PC-3 (cell line): ENCODE measurements at regions not wholly inside any gene's neighbourhood (a gene's known extent, or its start where the extent isn't known, plus 50 kb on each side); places are given as distances from the start of the nearest gene placed in this dataset.

Experiments used
- ATAC-seq: fragments of 200-7000 bp; cut with Tn5 transposase; 2 replicates; pipeline ENCODE4 v1.9.1; 2020; ENCODE audit warnings: mild to moderate bottlenecking, moderate library complexity
- BruUV-seq: library from RNA; stranded (reverse); fragments of 400-500 nt; replicated peaks from 2 replicates; lab custom pipeline; 2021; lab: Mats Ljungman, UMichigan
- CTCF ChIA-PET: fragments of 300-600 bp; sonication (Branson Sonifier 250); formaldehyde crosslinking; loops from one replicate; lab custom pipeline; 2022; ENCODE audit warnings: antibody characterized with exemption; lab: Charles Lee
- POLR2A ChIA-PET: fragments of 300-600 bp; sonication (Branson Sonifier 250); formaldehyde crosslinking; loops from one replicate; lab custom pipeline; 2022; ENCODE audit warnings: antibody characterized with exemption; ENCODE audit not compliant: unreplicated experiment; lab: Charles Lee
- DNase-seq: peaks from one replicate; pipeline ENCODE4 v3.0.0-alpha.2; 2015
- H2AFZ ChIP-seq: fragments of 300-600 bp; sonication (generic); 2 replicates; pipeline ENCODE4 v1.6.0; 2016; ENCODE audit warnings: antibody characterized with exemption, low read length
- H3F3A ChIP-seq: fragments of 300-600 bp; sonication (generic); one replicate; pipeline ENCODE4 v1.6.0; 2017; ENCODE audit warnings: antibody characterized with exemption, low read length, control low read depth, mild to moderate bottlenecking; ENCODE audit not compliant: unreplicated experiment
- H3K27ac ChIP-seq: fragments of 300-600 bp; sonication (generic); 2 replicates; pipeline ENCODE4 v1.5.1; 2016; ENCODE audit warnings: mild to moderate bottlenecking, low read length
- H3K27me3 ChIP-seq: fragments of 300-600 bp; sonication (generic); 2 replicates; pipeline ENCODE4 v1.6.1; 2016; ENCODE audit warnings: low read length, mixed read lengths
- H3K36me3 ChIP-seq: fragments of 300-600 bp; sonication (generic); 2 replicates; pipeline ENCODE4 v1.6.1; 2016; ENCODE audit warnings: low read depth, mixed run types, low read length, mixed read lengths
- H3K4me1 ChIP-seq: fragments of 300-600 bp; sonication (generic); 2 replicates; pipeline ENCODE4 v1.5.1; 2016; ENCODE audit warnings: low read length; ENCODE audit not compliant: insufficient read depth
- H3K4me2 ChIP-seq: fragments of 300-600 bp; sonication (generic); 2 replicates; pipeline ENCODE4 v1.6.0; 2016; ENCODE audit warnings: low read length
- H3K4me3 ChIP-seq: fragments of 300-600 bp; sonication (generic); 2 replicates; pipeline ENCODE4 v1.5.1; 2016; ENCODE audit warnings: mild to moderate bottlenecking, low read length, mixed read lengths
- H3K79me2 ChIP-seq: fragments of 300-600 bp; sonication (generic); 2 replicates; pipeline ENCODE4 v1.6.1; 2017; ENCODE audit warnings: low read length, mixed read lengths
- H3K9ac ChIP-seq: fragments of 300-600 bp; sonication (generic); 2 replicates; pipeline ENCODE4 v1.6.0; 2016; ENCODE audit warnings: mild to moderate bottlenecking, low read length
- H3K9me2 ChIP-seq: fragments of 300-600 bp; sonication (generic); replicated peaks from 2 replicates; pipeline ENCODE4 v1.6.1; 2016; ENCODE audit warnings: mixed run types, low read length, mixed read lengths
- H3K9me3 ChIP-seq: fragments of 300-600 bp; sonication (generic); 2 replicates; pipeline ENCODE4 v1.6.1; 2016; ENCODE audit warnings: low read length, mixed read lengths
- H4K20me1 ChIP-seq: fragments of 300-600 bp; sonication (generic); 2 replicates; pipeline ENCODE4 v1.6.1; 2016; ENCODE audit warnings: low read length, mixed read lengths
- EZH2 ChIP-seq: fragments of 300-600 bp; sonication (generic); IDR thresholded peaks from one replicate; pipeline ENCODE4 v1.6.1; 2017; ENCODE audit warnings: antibody characterized with exemption, mild to moderate bottlenecking, low read length; ENCODE audit not compliant: unreplicated experiment
- EZH2phosphoT487 ChIP-seq: fragments of 300-600 bp; sonication (generic); IDR thresholded peaks from 2 replicates; pipeline ENCODE4 v1.6.1; 2018; ENCODE audit warnings: mild to moderate bottlenecking, antibody characterized with exemption, low read length, borderline replicate concordance
- intact Hi-C: fragments of 100-400 bp; cut with micrococcal nuclease; formaldehyde crosslinking; loops from 2 replicates; pipeline ENCODE4 v1.9.0; 2023
- TF ChIP-seq, protein P1 (sequence below): fragments of 300-600 bp; sonication (generic); conservative IDR thresholded peaks from 2 replicates; pipeline ENCODE4 v1.5.1; 2017; ENCODE audit warnings: antibody characterized with exemption, low read depth, mild to moderate bottlenecking, low read length

DNA sequence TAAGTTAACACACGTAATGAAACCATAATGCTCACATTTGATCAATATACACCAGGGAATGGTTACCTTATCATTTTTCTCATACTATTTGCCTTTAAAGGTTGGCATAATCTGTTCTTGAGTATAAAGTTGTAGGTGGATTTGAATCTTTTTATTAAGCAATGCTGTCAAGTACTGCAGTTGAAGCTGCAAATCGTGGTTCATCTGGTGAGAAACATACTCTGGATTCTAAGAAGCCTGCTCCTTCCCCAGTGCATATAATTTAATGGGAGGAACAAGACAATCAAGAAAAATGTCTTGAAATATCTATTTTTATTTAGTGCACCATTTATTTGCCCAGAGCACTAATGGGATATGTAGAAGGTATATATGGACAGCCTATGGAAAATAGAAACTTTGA, 68.7 kb upstream of the DLX6 start:
- ATAC-seq (no peak), DNase-seq (no peak)
- no peaks in the 10 kb centered on the region for H3K4me1 ChIP-seq
- H4K20me1 ChIP-seq: no peaks in the 10 kb centered on the region
- no peak overlapping the region for H3K9ac ChIP-seq
- no peaks in the 10 kb centered on the region for H3K79me2 ChIP-seq
- no peaks in the 10 kb centered on the region for H3K9me3 ChIP-seq
- H3K27ac ChIP-seq: no peak overlapping the region
- H3K27me3 ChIP-seq: no peaks in the 10 kb centered on the region
- TF ChIP-seq EZH2: no peak
- no peak for TF ChIP-seq EZH2phosphoT487
- TF ChIP-seq, protein P1, sequence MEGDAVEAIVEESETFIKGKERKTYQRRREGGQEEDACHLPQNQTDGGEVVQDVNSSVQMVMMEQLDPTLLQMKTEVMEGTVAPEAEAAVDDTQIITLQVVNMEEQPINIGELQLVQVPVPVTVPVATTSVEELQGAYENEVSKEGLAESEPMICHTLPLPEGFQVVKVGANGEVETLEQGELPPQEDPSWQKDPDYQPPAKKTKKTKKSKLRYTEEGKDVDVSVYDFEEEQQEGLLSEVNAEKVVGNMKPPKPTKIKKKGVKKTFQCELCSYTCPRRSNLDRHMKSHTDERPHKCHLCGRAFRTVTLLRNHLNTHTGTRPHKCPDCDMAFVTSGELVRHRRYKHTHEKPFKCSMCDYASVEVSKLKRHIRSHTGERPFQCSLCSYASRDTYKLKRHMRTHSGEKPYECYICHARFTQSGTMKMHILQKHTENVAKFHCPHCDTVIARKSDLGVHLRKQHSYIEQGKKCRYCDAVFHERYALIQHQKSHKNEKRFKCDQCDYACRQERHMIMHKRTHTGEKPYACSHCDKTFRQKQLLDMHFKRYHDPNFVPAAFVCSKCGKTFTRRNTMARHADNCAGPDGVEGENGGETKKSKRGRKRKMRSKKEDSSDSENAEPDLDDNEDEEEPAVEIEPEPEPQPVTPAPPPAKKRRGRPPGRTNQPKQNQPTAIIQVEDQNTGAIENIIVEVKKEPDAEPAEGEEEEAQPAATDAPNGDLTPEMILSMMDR: no peak
- no peak overlapping the region for H2AFZ ChIP-seq
- ChIA-PET POLR2A (no interaction called here), CTCF (no interaction called here)
- H3K9me2 ChIP-seq: no peaks in the 10 kb centered on the region
- BruUV-seq: no TSS peak
- no peak overlapping the region for H3K4me3 ChIP-seq
- intact Hi-C loops: no loop called here
- no peak overlapping the region for H3K4me2 ChIP-seq
- H3F3A ChIP-seq: no peaks in the 10 kb centered on the region
- H3K36me3 ChIP-seq: no peaks in the 10 kb centered on the region

DNA sequence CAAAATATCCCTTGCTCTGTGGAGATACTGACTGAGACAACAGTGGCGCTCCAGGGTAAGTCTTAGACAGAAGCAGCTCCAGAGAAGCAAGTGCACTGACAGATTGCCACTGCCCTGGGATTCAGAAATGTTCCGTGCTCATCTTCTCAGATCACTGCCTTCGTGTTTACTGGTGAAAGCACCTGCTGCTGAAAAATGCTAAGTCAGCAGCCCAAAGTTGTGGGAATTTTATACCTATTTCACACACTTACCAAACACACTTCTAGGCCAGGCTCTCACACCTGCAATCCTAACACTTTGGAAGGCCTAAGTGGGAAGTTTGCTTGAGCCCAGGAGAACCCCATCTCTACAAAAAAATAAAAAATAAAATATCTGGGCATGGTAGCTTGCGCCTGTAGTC, 63.2 kb upstream of the DLX6 start:
- CTCF ChIA-PET: no interaction called here
- no peak overlapping the region for H2AFZ ChIP-seq
- H3K4me1 ChIP-seq: no peaks in the 10 kb centered on the region
- no peaks in the 10 kb centered on the region for H3K9me3 ChIP-seq
- no peak for ATAC-seq
- no peak overlapping the region for H3K9ac ChIP-seq
- H3K9me2 ChIP-seq: no peaks in the 10 kb centered on the region
- no peaks in the 10 kb centered on the region for H3K36me3 ChIP-seq
- POLR2A ChIA-PET: no interaction called here
- BruUV-seq: no TSS peak
- intact Hi-C loops: no loop called here
- TF ChIP-seq EZH2 (no peak), EZH2phosphoT487 (no peak)
- TF ChIP-seq, protein P1: no peak
- H3K4me3 ChIP-seq: no peak overlapping the region
- no peaks in the 10 kb centered on the region for H3K27me3 ChIP-seq
- DNase-seq: no peak
- H3F3A ChIP-seq: no peaks in the 10 kb centered on the region
- no peaks in the 10 kb centered on the region for H4K20me1 ChIP-seq
- H3K4me2 ChIP-seq: no peak overlapping the region
- no peak overlapping the region for H3K27ac ChIP-seq
- H3K79me2 ChIP-seq: no peaks in the 10 kb centered on the region

DNA sequence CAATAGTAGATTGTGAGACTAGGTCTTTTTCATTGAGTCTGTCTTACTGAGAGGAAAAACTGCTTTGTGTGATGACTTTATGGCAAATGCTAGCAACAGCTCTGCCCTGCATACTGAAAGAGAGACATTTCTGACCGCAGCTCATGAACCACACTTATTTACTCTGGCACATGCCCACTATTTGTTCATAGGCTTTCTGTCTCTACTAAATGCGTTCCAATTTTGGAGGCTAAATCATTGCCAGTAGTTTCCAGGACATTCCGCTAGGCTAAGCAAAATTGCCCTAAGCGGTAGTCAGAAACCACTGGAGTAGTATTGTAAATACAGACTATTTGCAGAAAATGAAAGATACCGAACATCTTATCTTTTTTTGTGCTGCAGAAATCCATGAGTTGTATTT, 55.6 kb upstream of the DLX6 start:
- Histone ChIP-seq H3K36me3 (no peaks in the 10 kb centered on the region), H3K4me3 (peak overlapping the region; percentile 26; the same call in 1 of the 2 replicates), H3K9ac (no peak overlapping the region), H3K79me2 (no peaks in the 10 kb centered on the region), H3K27ac (peak overlapping the region; percentile 9; the same call in 1 of the 2 replicates), H3K9me2 (no peaks in the 10 kb centered on the region), H3K9me3 (no peaks in the 10 kb centered on the region), H3F3A (no peaks in the 10 kb centered on the region), H3K27me3 (no peaks in the 10 kb centered on the region), H4K20me1 (no peaks in the 10 kb centered on the region; the same call in 1 of the 2 replicates), H3K4me2 (peak overlapping the region; percentile 64), H2AFZ (no peak overlapping the region), H3K4me1 (peaks cover 32% of the 10 kb centered on the region)
- intact Hi-C loops: loop anchor here (1.0 to 5.0 kb wide), 3 partner anchors 47 to 1032 kb away; no protein-coding TSS in a partner anchor
- BruUV-seq: no TSS peak
- ChIA-PET CTCF (no interaction called here), POLR2A (no interaction called here)
- DNase-seq (peak; percentile 93), ATAC-seq (peak; percentile 92)
- TF ChIP-seq EZH2 (no peak), EZH2phosphoT487 (no peak)
